ENCODE measurements at regions not wholly inside any gene's neighbourhood (a gene's known extent, or its start where the extent isn't known, plus 50 kb on each side); places are given as distances from the start of the nearest gene placed in this dataset.

DNA sequence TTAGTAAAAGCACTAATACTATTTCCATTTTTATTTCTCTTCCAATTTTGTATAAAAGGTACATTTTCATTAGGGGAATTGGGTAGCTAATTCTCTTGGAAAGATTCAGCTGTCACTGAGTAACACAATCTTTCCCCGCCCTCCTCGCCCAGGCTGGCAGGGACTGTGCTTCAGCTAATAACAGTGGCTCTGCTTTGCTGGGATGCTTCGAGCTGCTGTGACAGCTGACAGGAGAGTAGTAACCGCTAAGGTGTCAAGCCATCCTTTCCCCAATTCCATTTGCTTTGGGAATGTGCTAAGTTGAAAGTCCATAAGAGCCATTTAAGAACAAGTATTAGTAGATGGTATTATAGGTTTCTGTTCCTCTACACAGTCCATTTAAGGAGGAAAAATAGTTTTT is 106.7 kb upstream of the NRIP1 start:
- Histone ChIP-seq H3K14ac (ENCODE audit: insufficient read depth, low read length) (no peak overlapping the region), H3K4me1 (ENCODE audit: insufficient read depth, low read length) (no peaks in the 10 kb centered on the region), H3K9me3 (ENCODE audit: control insufficient read depth, low read depth, low read length) (no peaks in the 10 kb centered on the region), H2AK5ac (ENCODE audit: insufficient read length, low read length) (no peak overlapping the region), H3T11ph (ENCODE audit: low read length) (no peak overlapping the region), H4K91ac (ENCODE audit: insufficient read length, low read depth, low read length) (no peak overlapping the region), H3K18ac (ENCODE audit: insufficient read length, low read depth, low read length) (no peak overlapping the region), H2BK15ac (ENCODE audit: low read depth, low read length) (no peak overlapping the region), H3K27me3 (ENCODE audit: insufficient read depth, low read length) (no peaks in the 10 kb centered on the region), H2AFZ (ENCODE audit: low read length) (no peak overlapping the region), H4K20me1 (ENCODE audit: control insufficient read depth, insufficient read depth, insufficient read length) (no peaks in the 10 kb centered on the region), H4K8ac (replicated peaks; ENCODE audit: insufficient read length, low read depth, low read length) (no peak overlapping the region), H3K23me2 (ENCODE audit: insufficient read length, low read depth, low read length, poor library complexity, severe bottlenecking) (no peaks in the 10 kb centered on the region), H3K79me2 (ENCODE audit: insufficient read depth, low read length) (no peaks in the 10 kb centered on the region), H3K9ac (ENCODE audit: extremely low read depth, insufficient read length, low read length) (no peak overlapping the region), H2BK120ac (ENCODE audit: low read depth, low read length, poor library complexity, severe bottlenecking) (no peak overlapping the region), H2BK12ac (ENCODE audit: insufficient read length, low read depth, low read length) (no peak overlapping the region), H3K4ac (ENCODE audit: low read depth, low read length) (no peak overlapping the region), H4K5ac (ENCODE audit: insufficient read length, low read depth, low read length) (no peak overlapping the region), H3K27ac (ENCODE audit: insufficient read length, low read depth, low read length) (no peak overlapping the region), H3K4me2 (ENCODE audit: insufficient read depth, insufficient read length, low read length) (no peak overlapping the region), H3K56ac (ENCODE audit: insufficient read length, low read depth, low read length) (no peak overlapping the region), H2BK20ac (ENCODE audit: low read depth, low read length, poor library complexity, severe bottlenecking) (no peak overlapping the region), H3K23ac (ENCODE audit: insufficient read length, low read depth, low read length) (no peak overlapping the region), H3K79me1 (ENCODE audit: insufficient read depth, low read depth, low read length, poor library complexity, severe bottlenecking) (no peaks in the 10 kb centered on the region), H2BK5ac (ENCODE audit: insufficient read length, low read length) (no peak overlapping the region)
- TF ChIP-seq, protein P1, sequence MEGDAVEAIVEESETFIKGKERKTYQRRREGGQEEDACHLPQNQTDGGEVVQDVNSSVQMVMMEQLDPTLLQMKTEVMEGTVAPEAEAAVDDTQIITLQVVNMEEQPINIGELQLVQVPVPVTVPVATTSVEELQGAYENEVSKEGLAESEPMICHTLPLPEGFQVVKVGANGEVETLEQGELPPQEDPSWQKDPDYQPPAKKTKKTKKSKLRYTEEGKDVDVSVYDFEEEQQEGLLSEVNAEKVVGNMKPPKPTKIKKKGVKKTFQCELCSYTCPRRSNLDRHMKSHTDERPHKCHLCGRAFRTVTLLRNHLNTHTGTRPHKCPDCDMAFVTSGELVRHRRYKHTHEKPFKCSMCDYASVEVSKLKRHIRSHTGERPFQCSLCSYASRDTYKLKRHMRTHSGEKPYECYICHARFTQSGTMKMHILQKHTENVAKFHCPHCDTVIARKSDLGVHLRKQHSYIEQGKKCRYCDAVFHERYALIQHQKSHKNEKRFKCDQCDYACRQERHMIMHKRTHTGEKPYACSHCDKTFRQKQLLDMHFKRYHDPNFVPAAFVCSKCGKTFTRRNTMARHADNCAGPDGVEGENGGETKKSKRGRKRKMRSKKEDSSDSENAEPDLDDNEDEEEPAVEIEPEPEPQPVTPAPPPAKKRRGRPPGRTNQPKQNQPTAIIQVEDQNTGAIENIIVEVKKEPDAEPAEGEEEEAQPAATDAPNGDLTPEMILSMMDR (conservative IDR thresholded peaks at IDR 0.05) = no peak
- H3K27ac Mint-ChIP-seq = no peak overlapping the region
- peaks cover 0 to 2% (median 0%) of the 10 kb centered on the region in 3 experiments; a peak in 3 of 7 replicates for H3K36me3 Mint-ChIP-seq (ENCODE audit: insufficient read depth in 1 of 3, low read depth in 3 of 3)
- DNase-seq = no peak
- no CpG with 5 or more reads among the region's 4 CpGs for WGBS (ENCODE audit: extremely low coverage, insufficient read length, low lambda C conversion rate)
- H3K27me3 Mint-ChIP-seq (ENCODE audit: low read depth) = no peaks in the 10 kb centered on the region
- H3K4me1 Mint-ChIP-seq = no peaks in the 10 kb centered on the region
- H3K4me3 Mint-ChIP-seq = no peak overlapping the region
- H3K9me3 Mint-ChIP-seq = peaks cover 0 to 4% of the 10 kb centered on the region in 2 experiments; a peak in 1 of 5 replicates
